EL (cell line): ENCODE measurements at regions not wholly inside any gene's neighbourhood (a gene's known extent, or its start where the extent isn't known, plus 50 kb on each side); places are given as distances from the start of the nearest gene placed in this dataset.

Experiments used
- DNase-seq: peaks from one replicate; pipeline ENCODE4 v3.0.0-alpha.2; 2016

DNA sequence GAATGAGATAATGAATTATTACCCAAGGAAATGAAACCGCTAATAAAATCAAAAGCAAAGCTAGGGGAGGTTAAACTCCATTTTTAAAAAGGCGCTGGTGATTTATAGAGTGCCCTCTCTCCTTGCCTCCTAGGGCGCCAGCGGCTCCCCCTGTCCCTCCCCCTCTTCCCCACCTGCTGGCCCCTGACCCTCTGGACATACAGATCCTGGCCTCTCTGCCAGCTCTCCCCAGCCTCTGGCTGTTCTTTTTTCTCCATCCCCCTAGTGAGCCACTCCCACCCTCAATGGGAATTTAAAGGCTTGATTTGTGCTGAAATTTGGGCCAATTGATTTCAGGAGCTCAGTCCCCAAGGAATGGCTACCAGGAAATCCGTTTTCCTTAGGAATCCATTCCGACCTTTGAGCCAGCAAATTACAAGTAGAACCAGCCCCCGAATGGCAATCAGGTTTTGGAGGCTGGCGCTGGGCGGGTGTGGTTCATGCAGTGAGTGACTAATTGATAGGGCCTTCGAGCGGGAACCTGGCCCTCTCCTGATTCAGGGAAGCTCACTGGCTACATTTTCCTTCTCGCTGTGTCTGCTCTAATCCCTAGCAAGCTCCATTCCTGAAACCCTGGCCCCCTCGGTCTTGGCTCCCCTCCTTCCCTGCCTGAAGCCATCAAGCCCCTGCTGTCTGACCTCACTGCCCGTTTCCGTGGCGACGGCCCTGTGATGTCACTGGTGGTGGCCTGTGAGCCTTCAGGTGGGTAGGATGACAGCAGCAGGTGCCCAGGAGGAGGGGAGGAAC lies 141.9 kb upstream of the SDK2 start:
- DNase-seq = no peak

DNA sequence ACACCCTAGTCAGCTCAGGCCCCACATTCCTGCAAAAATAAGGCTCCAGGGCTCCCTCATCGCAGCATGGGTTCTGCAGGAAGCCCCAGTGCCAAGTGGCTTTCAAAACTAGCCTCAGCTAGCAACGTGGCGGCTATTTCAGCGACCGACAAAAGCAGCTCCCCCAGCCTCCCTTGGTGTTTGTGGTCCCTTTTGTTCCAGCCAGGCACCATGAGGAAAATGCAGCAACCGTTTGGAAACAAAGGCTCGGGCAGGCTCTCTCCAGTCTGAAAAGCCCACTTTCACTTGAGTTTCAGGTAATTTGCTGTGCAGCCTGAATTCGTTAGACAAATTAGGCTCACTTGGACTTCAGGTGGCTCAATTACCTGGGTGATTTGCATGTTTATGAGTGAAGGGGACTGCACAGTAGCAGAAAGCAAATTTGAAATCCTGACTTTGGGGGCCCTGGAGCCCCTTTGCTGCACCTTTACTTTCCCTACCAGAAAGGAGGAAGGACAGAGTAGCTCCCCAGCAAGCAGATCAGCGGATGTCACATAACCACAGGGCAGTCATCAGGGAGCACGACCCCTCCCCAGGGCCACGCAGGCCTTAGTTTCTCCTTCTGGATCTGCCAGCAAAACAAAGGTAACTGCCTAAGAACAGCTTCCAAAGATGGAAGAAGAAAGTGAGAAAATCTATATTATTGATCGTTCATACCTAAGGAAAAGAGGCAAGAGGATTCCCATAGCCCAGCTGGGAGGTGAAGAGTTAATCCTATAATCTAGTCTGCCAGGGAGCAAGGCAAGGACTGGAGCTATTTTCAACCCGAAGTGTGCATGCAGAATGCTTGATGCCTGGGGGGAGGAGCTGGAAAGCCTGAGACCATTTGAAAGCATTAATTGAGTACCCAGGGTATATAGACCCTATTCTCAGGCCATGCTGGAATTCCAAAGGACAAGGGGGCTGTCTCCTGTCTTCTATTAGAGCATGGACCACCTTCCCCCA lies 143.1 kb upstream of the SDK2 start:
- no peak for DNase-seq

DNA sequence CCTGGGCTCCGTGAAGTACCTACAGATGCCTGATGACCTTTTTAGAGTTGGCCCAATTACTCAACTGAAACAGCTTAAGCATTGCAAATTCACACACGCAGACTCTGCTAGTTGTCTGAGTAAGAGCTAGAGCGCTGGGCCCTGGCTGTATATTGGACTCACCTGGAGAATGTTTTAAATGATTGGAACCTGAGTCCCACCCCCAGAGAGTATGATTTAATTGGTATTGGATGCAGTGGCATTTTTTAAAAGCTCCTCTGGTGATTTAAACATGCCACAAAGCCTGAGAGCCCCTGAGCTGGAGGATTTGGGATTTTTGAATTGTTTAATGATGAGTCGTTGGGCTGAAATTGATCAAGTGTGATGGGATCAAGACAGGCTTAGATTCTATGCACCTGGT lies 143.9 kb upstream of the SDK2 start:
- DNase-seq = no peak

DNA sequence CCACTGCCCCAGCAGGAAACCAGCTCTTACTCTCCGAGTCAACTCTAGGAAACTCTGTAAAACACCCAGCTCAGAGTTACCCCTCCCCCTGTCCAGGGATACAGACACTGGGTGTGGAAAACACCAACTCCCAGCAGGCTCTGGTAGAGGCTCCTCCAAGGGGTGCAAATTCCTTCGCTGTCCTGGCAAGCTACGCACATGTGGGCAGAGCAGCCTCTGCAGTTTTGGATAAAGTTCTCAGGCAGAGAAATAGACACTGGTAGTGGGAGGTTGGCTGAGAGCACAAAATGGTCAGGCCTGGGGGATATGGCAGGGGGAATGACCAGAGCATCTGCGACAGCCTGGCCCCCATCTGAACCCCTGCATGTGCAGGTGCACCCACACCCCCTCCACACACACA lies 146.9 kb upstream of the SDK2 start:
- no peak for DNase-seq

DNA sequence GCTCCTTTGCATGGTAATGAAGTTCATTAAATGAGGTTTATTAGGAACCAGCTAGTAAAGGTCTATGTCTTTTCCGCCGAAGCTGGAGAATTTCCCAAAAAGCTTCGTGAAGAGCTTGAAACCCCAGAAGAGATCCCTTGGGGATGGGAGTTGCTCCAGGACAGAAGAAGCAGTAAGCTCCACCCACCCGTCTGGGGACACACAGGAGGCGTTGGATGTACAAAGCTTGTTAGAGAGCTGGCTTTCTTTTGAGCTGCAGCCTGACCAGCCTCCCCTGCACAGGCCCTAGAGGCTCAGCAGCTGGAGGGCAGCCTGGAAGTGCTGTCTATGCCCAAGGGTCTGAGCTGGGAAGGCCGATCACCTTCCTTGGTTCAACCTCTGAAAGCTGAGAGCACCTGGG lies 147.4 kb upstream of the SDK2 start:
- no peak for DNase-seq

DNA sequence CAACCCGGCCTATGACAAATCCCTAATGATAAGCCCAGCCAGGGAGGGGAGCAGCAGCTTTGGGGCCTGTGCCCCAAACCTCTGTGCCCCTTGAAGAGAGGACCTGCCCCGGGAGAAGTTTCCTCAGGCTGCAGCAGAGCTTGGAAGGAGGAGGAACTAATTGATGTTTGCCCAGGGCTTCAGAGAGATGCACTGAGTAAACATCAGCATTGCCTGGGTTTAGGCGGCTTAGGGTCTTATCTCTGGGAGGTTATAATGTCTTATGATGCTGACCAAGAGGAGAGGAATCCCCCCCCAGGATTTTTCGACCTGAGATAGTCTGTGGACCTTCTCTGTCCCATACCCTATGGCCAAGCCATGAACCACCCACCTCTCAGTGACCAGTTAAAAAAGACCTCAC lies 148.7 kb upstream of the SDK2 start:
- no peak for DNase-seq

DNA sequence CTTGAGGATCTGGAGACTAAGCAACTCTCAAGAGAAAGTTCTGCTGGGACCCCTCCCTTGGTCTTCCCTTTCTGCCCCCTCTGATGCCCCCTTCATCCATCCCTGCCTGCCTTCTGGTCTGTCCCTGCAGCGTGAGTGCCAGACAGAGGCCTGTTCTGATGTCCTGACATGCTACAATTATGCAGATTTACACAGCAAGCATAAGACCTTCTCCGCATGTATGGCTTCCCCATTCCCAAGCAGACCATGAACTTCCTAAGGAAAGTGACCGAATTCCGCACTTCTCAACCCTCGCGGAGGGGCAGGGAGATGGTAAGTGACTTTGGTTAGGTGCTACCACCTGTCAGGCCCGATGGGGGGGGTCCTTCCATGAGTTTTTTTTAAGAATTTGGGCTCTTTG lies 150.1 kb upstream of the SDK2 start:
- no peak for DNase-seq

DNA sequence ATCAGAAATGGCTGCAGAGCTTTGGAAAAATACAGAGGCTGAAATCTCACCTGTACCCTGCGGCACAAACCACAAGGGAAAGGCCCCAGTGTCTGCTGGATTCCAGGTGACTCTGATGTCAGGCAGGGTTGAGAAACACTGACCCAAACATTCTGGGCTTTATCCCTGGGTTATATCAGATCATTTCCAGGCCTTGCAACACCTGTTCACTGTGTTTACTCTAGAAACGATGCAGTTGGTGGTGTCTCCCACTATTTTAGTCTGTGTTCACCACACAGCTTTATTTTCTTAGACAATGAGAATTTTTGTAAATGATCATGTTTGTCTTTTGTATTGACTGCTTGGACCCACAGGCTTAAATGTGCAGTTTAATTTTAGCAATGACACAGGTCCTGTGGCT lies 151.5 kb upstream of the SDK2 start:
- no peak for DNase-seq

DNA sequence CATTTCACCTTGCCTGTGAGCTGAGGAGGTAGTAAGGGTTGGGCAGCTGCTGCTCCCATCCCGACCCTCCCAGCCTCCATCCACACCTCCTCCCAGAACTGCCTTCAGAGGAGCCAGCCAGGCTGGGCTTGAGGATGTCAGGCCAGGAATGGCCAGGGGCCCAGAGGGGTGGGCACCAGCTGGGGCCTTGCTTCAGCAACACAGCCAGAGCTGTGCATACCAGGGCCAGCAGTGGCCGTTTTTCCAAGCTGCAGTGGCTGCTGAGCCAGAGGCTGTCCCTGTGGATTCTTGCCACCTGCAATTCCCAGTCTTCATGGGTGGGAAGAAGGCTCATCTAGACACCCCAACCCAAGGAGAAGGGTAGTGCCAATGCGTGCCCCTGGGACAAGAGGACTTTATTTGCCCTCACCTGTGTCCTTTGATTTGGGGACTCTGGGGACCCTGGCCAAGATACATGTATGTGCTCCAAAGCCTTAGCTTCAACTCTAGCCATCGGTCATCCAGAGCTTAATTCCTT lies 153.4 kb upstream of the SDK2 start:
- DNase-seq = no peak

DNA sequence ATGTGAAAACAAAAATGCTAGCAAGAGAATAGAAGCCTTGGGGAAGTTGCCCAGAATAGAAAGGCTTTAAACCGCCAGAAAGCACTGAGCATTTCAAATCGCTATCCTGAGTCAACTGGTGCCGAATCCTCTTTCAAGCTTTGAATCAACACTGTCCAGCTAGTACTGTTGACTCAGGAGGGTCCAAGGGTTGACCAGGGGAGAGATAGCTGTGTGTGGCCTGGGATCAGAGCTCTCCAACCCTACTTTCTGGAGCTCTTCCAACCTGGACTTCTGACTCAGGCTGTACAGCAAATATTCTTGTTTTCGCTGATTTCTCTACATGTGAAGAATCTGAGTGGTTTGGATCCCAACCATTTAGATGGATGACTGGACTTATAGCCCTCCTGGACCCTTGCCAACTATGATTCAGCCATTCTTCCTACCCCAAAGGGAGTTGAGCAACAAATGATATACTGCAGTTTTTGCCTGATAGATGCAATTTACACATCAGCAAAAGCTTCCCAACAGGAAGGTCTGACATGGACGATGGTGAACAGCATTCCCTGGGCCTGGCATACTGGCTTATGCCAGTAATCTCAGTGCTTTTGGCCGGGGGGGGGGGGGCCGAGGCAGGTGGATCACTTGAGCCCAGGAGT lies 154.0 kb upstream of the SDK2 start:
- peak; percentile 29 for DNase-seq

DNA sequence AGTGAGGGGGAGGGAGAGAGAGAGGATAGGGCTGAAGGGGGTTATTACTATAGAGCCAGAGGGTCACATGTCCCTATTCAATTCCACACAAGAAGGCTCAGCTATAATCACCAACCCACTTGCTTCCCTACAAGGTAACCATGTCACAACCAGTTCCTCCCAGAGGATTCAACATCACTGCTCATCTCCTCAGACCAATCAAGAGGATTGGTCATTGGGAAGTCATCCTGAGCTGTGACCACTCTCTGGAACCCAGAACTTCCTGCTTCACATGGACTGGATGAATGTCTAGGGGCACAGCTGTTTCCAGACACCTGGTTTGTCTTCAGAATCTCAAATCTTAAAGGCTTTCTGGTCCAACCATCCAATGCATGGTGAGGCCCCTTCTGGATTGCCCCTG lies 154.9 kb upstream of the SDK2 start:
- no peak for DNase-seq

DNA sequence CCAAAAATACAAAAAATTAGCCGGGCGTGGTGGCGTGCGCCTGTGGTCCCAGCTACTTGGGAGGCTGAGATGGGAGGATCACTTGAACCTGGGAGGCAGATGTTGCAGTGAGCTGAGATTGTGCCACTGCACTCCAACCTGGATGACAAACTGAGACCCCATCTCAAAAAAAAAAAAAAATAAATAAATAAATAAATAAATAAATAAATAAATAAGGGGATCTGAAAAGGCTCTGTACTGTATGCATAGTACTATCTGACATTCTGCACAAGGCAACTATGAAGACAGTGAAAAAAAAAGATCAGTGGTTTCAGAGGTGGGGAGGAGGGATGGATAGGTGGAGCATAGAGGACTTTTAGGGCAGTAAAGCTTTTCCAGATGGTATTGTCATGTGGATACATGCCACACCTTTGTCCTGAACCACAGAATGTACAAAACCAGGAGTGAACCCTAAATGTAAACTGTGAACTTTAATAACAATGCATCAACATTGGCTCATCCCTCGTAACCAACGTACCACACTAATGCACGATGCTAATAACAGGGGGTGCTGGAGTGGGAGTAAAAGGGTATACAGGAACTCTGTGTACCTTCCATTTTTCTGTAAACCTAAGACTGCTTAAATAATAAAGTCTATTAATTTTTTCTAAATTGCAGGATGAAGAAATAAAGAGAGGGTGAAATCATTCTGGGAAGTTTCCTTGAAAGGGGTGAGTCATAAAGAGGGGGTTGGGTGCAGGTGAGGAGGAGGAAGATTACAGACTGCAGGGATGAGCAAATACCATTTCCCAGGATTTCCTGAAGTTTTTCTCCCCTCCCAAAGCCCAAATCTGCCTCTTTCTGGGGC lies 155.8 kb upstream of the SDK2 start:
- no peak for DNase-seq

DNA sequence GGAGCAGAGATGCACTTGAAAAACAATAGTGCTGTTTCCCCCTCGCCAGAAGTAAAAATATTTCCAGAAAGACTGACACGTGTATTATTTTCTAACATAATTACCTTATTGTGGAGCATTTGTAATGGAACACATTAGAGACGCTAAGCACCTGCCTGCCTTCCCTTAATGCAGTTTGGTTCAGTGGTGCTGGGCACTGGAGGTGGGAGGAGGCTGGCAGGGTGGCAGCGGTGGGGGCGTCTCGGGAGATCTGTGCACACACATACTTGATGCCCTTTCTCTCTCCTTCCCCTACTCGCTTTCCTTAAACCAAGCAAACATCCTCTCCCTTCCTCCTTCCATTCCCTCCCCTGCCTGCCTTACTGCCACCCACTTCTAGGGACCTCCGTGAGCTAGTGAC lies 156.6 kb upstream of the SDK2 start:
- DNase-seq = no peak

DNA sequence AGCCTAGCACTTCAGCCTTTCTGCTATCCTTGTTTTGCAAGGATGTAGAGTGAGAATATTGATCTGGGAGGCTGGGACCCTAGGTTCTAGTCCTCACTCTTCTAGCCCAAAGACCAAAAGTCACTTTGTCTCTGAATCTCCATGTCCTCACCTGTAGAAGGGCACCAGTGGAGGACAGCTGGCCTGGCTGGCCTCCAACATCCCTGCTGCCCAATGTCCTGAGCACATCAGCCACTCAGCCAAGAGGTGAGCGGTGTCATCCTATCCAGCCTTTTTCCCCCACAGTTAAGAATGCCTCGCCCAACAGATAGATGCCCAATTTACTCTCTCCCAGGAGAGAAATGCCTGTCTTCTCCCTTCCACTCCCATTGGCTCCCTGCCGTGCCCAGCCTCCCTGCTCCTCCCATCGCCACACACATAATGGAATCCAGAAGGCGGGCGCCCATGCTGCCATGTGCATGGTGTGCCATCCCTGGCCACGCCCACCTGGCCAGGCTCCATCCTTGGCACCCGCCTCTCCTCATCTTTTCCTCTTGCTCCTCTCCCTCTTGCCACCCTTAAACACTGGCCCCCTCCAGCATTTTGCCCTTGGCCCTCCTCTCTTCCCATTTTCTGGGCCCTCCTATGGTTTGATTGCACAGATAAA lies 157.3 kb upstream of the SDK2 start:
- no peak for DNase-seq

DNA sequence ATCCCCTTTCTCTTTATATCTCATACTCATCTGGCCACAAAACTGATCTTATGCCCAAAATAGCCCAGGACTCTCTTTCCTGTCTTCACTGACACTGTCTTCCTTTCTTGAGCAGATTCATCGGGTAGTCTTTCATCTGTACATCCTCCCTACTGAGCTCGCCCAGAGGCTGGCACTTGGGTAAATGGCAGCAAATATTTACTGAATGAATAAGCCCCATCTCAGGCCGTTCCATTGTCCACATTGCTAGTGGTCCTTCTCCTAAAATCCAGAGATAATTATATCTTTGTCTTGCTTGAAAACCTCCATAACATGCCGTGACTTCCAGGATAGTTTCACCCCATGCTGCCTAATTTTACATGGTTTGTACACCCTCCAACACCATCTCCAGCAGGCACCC lies 158.1 kb upstream of the SDK2 start:
- no peak for DNase-seq

DNA sequence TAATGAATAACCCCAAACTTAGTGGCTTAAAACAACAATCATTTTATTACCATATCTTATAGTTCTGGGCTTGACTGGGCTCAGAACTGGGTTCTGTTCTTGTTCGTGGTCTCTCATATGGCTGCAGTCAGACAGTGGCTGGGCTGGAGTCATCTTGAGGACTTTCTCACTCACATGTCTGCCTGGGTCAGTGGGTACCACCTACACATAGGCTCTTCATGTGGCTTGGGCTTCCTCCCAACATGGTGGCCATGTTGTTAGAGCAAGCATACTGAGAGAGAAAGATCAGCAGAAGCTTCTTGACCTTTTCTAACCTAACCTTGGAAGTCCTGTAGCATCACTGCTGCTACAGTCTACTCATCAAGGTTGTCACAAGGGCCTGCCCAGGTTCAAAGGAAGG lies 158.6 kb upstream of the SDK2 start:
- DNase-seq = no peak

DNA sequence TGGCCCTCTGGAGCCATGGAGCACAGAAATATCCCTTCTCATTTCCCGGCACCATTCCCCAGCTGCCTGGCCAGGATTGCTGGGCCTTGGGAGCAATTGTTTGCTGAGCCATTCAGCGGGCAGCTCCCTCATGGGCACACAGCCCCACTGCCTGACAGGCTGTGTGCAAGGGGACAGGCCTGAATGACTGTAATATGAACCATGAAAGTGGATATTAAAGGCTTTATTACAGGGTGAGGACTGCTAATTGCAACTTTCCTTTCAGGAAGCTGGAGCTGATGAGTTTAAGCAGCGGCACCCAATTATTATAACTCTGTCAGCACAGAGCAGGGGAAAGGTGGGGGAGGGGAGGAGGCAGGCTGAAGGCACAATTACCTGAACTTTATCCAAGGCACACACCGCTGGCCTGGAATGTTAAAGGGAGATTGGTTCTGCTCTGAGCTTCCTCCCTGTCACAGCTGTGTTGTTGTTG lies 159.8 kb upstream of the SDK2 start:
- DNase-seq = no peak

DNA sequence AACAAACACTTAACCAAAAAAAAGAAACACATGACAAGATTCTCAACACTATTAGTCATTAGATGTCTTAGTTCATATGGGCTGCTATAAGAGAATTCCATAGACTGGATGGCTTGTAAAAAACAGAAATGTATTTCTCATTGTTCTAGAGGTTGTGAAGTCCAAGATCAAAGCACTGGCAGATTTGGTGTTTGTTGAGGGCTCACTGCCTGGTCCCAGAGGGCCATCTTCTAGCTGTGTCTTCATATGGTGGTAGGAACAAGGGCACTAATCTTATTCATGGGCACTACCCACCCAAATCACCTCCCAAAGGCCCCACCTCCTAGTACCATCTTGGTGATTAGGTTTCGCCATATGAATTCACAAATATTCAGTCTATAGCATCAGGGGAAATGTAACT lies 162.5 kb upstream of the SDK2 start:
- no peak for DNase-seq

DNA sequence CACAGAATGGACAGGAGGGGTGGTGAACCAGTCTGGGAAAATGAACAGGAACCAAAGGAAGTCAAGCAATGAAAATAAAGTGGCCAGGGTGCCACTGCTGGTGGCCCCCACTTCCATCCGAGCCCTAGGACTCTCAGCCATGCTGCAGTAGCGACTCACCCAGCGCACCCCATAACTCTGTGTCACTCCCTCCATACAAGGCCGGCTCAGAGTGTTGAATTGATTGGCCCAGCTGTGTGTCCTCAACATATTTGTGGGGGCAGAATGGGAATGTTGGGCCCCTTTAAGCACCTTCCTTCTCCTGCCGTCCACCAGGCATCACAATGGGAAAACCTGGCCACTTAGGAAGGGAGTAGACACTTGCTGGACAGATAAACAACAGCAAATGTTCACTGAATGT lies 169.0 kb upstream of the SDK2 start:
- DNase-seq = no peak

DNA sequence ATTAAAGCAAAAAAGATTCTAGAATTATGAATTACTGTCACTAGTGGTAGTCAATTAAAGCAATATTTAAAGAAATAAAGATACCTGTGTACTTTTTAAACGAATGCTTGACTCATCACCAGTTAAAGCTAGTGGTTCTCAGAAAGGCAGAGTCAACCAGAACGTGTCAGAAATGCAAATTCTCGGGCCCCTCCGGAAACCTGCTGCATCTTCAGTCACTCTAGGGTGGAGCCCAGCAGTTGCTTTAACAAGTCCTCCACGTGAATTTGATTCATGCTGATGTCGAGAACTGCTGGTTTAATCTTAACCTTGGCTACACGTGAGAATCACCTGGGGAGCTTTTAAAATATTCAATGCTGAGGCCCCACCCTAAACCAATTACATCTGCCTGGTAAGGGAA lies 169.8 kb upstream of the SDK2 start:
- no peak for DNase-seq

DNA sequence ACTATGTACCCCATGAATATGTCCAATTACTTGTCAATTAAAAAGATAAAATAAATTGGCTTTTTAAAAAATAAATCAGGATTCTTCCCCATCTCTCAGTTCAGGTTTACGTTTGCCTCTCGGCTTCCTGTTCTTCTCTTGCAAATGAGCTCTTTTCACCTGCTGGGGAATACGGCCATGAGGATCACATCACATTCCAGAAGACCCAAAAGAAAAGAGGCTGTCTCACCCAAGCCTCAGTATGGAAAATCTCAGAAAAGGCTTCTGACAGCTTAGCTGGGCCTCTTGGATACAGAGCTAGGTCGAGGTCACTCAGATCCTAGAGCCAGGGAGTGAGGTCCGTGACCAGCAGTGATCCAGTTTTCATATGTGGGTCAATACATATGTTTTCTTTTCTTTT lies 171.2 kb upstream of the SDK2 start:
- DNase-seq = no peak
